Lower leg skin (tissue), 4 donors: ENCODE measurements at regions not wholly inside any gene's neighbourhood (a gene's known extent, or its start where the extent isn't known, plus 50 kb on each side); places are given as distances from the start of the nearest gene placed in this dataset.

Source experiments
- DNase-seq, 2 donors: peaks; one replicate each; pipeline ENCODE4 v3.0.0-alpha.2; 2019; ENCODE audit warnings: low spot score in 2 of 2
- H3K4me3 ChIP-seq: fragments of 200-600 bp; sonication (generic); 2 replicates; pipeline ENCODE4 v1.5.1; 2017; ENCODE audit warnings: mild to moderate bottlenecking, low read depth; ENCODE audit not compliant: poor library complexity, severe bottlenecking
- POLR2A ChIP-seq, 2 donors: fragments of 450-650 bp; IDR thresholded peaks; one replicate each; pipeline ENCODE4 v1.6.1; 2016 to 2017; ENCODE audit warnings: antibody characterized with exemption in 2 of 2, mild to moderate bottlenecking in 1 of 2, moderate library complexity in 1 of 2
- WGBS, 2 donors: methylation state at CpG; one replicate each; pipeline ENCODE4 v1.1.5; 2018; 5-methylcytosine and 5-hydroxymethylcytosine counted together
- intact Hi-C: fragments of 100-400 bp; cut with DNase I; formaldehyde crosslinking; loops from one replicate; pipeline ENCODE4 v1.15.0; 2023; ENCODE audit warnings: low total_unique reads
- TF ChIP-seq, protein P1 (sequence below), 3 donors: fragments of 450-650 bp; IDR thresholded peaks; one replicate each; pipeline ENCODE4 v1.5.1; 2016; ENCODE audit warnings: antibody characterized with exemption in 3 of 3, mild to moderate bottlenecking in 3 of 3, moderate library complexity in 2 of 3

DNA sequence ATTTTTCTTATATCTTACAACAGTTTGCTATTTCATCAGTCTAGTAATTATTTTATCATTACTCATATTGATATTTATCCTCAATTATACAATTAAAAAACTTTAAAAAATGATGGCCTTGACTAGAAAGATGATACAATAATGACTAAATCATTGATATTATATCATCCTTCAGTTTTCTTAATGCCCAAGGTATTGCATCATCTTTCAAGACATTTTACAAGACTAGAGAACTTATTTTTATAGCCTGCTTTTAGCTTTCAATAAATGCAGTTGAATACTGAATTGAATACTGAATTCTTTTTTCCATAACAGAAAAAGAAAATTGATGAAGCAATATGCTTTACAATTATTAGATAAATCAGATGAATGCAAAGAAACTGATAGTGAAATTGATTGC lies 886.5 kb upstream of the LRRC4C start:
- H3K4me3 ChIP-seq, result no peak overlapping the region
- DNase-seq, result no peak
- intact Hi-C loops, result no loop called here
- TF ChIP-seq, protein P1, sequence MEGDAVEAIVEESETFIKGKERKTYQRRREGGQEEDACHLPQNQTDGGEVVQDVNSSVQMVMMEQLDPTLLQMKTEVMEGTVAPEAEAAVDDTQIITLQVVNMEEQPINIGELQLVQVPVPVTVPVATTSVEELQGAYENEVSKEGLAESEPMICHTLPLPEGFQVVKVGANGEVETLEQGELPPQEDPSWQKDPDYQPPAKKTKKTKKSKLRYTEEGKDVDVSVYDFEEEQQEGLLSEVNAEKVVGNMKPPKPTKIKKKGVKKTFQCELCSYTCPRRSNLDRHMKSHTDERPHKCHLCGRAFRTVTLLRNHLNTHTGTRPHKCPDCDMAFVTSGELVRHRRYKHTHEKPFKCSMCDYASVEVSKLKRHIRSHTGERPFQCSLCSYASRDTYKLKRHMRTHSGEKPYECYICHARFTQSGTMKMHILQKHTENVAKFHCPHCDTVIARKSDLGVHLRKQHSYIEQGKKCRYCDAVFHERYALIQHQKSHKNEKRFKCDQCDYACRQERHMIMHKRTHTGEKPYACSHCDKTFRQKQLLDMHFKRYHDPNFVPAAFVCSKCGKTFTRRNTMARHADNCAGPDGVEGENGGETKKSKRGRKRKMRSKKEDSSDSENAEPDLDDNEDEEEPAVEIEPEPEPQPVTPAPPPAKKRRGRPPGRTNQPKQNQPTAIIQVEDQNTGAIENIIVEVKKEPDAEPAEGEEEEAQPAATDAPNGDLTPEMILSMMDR (IDR thresholded peaks at IDR 0.05), result no peak
- TF ChIP-seq POLR2A (IDR thresholded peaks at IDR 0.05), result no peak

DNA sequence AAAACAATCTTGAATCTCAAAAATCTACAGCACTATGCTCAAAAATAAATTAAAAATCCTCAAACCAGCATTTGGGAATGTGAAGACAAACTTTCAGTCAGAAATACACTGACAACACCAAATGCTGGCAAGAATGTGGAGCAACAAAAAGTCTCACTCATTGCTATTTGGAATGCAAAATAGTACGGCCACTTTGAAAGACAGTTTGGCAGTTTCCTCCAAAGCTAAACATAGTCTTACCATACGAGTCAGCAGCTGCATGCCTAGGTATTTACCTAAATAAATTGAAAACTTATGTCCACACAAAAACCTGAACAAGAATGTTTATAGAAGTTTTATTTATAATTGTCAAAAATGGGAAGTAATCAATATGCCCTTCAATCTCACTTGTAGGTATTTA lies 904.2 kb upstream of the LRRC4C start:
- no peak for TF ChIP-seq POLR2A (IDR thresholded peaks at IDR 0.05)
- TF ChIP-seq, protein P1 (IDR thresholded peaks at IDR 0.05), result no peak
- H3K4me3 ChIP-seq, result no peak overlapping the region
- no peak for DNase-seq
- intact Hi-C loops, result no loop called here
- WGBS, 2 donors, result 26 to 39% methylated on average over 2 of the region's 2 CpGs

DNA sequence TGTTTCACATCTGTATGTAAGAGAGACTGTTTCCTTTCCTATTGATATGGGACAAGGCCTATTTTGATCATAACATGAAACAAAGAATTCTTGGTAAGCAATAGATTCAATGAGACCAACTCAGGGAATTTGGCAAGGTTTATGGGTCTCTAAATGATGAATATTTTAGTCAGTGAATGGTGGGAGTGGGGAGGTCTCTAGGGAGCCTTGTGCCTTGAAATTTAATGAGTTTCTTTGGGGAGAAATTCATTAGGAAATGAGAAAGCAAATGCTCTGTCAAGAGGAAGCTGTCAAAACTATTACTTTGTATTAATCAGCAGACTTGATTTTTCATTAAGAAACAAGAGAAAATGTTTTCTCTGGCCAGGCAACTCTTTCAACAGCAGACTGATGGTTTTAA lies 921.7 kb upstream of the API5 start:
- H3K4me3 ChIP-seq, result no peak overlapping the region
- TF ChIP-seq, protein P1 (IDR thresholded peaks at IDR 0.05), result no peak
- TF ChIP-seq POLR2A (IDR thresholded peaks at IDR 0.05), result no peak
- no peak for DNase-seq
- intact Hi-C loops, result no loop called here

DNA sequence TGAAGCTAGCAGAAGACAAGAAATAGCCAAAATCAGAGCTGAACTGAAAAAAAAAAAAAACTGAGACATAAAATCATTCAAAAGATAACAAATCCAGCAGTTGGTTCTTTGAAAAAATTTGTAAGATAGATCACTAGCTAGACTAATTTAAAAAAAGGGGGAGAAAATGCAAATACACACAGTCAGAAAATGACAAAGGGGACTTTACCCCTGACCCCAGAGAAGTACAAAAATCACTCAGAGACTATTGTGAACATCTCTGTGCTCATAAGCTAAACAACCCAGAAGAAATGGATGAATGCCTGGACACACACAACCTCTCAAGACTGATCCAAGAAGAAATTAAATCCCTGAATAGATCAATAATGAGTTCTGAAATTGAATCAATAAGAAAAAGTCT lies 914.3 kb upstream of the API5 start:
- no peak for DNase-seq
- intact Hi-C loops, result no loop called here
- H3K4me3 ChIP-seq, result no peak overlapping the region
- no peak for TF ChIP-seq POLR2A (IDR thresholded peaks at IDR 0.05)
- TF ChIP-seq, protein P1 (IDR thresholded peaks at IDR 0.05), result no peak

DNA sequence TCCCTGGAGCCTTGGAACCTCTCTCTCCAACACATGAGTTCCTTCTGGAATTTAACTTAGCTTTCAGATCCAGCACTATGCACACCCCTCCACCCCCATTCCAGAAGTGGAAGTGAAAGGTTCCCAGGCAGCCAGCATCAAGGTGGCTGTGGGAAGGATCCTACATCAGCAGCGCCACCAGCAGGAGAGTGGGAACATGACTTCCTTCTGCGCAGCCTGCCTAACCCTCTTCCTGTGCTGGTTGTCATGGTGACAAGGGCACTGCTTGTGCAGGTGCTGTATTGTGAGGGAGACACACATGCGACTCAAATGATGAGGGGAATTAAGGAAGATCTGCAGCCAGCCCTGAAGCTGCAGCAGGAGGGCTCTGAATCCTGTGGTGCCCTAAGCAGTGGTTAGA lies 904.5 kb upstream of the API5 start:
- no peak for TF ChIP-seq POLR2A (IDR thresholded peaks at IDR 0.05)
- TF ChIP-seq, protein P1 (IDR thresholded peaks at IDR 0.05), result no peak
- intact Hi-C loops, result no loop called here
- H3K4me3 ChIP-seq, result no peak overlapping the region
- 41 to 53% methylated on average over 3 of the region's 3 CpGs for WGBS, 2 donors
- DNase-seq, result no peak

DNA sequence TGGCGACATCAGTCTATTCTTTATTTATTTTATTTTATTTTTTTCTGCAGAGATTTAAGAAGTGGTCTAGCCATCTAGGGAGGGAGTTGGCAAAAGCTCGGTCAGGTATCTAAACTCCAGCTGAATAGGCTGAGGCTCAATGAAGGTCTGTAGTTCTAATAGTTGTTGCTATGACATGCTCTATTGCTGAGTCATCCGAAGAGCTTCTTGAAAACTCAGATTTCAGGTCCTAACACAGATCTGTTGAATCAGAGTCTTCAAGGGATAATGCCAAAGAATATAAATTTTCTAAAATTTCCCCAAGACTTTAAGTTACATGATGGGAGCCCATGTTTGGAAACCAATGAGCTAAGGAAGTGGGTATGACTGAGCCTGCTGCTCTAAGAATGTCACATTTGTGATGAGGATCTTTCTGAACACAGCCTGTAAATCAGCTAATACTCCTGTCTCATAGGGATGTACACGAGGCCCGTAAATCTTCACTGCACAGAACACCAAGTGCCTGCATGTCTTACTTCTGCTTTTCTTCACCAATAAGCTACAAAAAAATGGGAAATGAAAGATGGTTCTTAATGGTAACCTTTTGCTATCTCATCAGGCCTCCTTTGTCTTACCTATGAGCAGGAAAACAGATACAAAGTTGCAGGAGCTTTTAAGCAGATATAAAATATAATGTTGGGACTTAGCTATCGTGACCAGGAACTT lies 901.4 kb upstream of the API5 start:
- 48 to 50% methylated on average over 6 of the region's 6 CpGs for WGBS, 2 donors
- TF ChIP-seq, protein P1 (IDR thresholded peaks at IDR 0.05), result no peak
- TF ChIP-seq POLR2A (IDR thresholded peaks at IDR 0.05), result no peak
- intact Hi-C loops, result no loop called here
- DNase-seq, result no peak
- no peak overlapping the region for H3K4me3 ChIP-seq
